ENCODE measurements at regions not wholly inside any gene's neighbourhood (a gene's known extent, or its start where the extent isn't known, plus 50 kb on each side); places are given as distances from the start of the nearest gene placed in this dataset.

DNA sequence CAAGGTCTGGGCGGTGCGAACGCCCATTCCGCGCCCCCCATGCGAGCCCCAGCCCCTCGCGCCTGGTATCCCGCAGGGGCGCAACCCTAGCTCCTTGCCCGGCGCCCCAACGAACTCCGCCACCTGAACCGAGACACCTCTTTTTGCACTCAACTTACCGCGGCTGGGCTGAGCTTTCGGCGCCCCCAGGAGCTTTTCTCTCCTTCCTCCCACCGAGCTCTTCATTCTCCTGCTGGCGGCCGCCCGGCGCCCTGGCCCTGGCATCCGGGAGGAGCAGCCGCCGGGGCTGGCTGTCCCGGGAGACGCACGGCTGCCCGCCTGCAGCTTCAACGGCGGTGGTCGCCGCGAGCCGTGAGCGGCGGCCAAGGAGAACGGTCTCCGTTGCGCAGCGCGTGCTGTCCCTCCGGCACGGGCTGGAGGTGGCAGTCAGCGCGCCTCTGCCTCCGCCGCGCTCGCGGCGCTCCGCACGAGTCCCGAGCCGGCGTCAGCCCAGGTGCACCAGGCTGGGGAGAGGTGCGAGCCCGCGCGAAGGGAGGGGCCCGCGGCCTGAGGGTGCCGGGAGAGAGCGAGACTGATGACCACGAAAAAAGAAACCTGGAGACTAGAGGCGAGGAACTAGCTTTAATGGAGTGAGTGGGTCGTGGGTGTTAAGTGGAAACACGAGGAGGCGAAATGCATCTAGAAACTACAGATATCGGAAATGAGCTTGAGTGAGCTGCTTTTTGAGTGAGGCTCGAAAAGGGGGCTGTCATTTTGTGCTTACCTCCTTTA is 621.5 kb upstream of the ZNF385D start:
- TF ChIP-seq, protein P1, sequence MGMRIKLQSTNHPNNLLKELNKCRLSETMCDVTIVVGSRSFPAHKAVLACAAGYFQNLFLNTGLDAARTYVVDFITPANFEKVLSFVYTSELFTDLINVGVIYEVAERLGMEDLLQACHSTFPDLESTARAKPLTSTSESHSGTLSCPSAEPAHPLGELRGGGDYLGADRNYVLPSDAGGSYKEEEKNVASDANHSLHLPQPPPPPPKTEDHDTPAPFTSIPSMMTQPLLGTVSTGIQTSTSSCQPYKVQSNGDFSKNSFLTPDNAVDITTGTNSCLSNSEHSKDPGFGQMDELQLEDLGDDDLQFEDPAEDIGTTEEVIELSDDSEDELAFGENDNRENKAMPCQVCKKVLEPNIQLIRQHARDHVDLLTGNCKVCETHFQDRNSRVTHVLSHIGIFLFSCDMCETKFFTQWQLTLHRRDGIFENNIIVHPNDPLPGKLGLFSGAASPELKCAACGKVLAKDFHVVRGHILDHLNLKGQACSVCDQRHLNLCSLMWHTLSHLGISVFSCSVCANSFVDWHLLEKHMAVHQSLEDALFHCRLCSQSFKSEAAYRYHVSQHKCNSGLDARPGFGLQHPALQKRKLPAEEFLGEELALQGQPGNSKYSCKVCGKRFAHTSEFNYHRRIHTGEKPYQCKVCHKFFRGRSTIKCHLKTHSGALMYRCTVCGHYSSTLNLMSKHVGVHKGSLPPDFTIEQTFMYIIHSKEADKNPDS (CRISPR knock-in tag; IDR thresholded peaks at IDR 0.05), result no peak
- TF ChIP-seq, protein P2, sequence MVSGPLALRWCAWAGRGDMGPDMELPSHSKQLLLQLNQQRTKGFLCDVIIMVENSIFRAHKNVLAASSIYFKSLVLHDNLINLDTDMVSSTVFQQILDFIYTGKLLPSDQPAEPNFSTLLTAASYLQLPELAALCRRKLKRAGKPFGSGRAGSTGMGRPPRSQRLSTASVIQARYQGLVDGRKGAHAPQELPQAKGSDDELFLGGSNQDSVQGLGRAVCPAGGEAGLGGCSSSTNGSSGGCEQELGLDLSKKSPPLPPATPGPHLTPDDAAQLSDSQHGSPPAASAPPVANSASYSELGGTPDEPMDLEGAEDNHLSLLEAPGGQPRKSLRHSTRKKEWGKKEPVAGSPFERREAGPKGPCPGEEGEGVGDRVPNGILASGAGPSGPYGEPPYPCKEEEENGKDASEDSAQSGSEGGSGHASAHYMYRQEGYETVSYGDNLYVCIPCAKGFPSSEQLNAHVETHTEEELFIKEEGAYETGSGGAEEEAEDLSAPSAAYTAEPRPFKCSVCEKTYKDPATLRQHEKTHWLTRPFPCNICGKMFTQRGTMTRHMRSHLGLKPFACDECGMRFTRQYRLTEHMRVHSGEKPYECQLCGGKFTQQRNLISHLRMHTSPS (CRISPR knock-in tag; IDR thresholded peaks at IDR 0.05; ENCODE audit: low read depth), result no peak
- no peak for TF ChIP-seq ZFP62 (CRISPR knock-in tag; IDR thresholded peaks at IDR 0.05)
- no peak for TF ChIP-seq MAFK (conservative IDR thresholded peaks at IDR 0.05 in 1 of 2, IDR thresholded peaks at IDR 0.05 in 1 of 2; ENCODE audit: low read length in 2 of 2)
- TF ChIP-seq, protein P3, sequence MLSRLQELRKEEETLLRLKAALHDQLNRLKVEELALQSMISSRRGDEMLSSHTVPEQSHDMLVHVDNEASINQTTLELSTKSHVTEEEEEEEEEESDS (CRISPR knock-in tag; IDR thresholded peaks at IDR 0.05; ENCODE audit: borderline replicate concordance), result no peak
- TF ChIP-seq ZKSCAN1 (IDR thresholded peaks at IDR 0.05; ENCODE audit: low read length), result no peak
- TF ChIP-seq, protein P4, sequence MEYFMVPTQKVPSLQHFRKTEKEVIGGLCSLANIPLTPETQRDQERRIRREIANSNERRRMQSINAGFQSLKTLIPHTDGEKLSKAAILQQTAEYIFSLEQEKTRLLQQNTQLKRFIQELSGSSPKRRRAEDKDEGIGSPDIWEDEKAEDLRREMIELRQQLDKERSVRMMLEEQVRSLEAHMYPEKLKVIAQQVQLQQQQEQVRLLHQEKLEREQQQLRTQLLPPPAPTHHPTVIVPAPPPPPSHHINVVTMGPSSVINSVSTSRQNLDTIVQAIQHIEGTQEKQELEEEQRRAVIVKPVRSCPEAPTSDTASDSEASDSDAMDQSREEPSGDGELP (IDR thresholded peaks at IDR 0.05; ENCODE audit: borderline replicate concordance, low read depth), result no peak
- no peak for TF ChIP-seq ZSCAN30 (CRISPR knock-in tag; IDR thresholded peaks at IDR 0.05)
- no peak for TF ChIP-seq SAP130 (CRISPR knock-in tag; IDR thresholded peaks at IDR 0.05; ENCODE audit: low read depth)
- no peak for TF ChIP-seq ADNP (CRISPR knock-in tag; IDR thresholded peaks at IDR 0.05)
- no peaks in the 10 kb centered on the region for H3K9me3 ChIP-seq (ENCODE audit: low read length)
- no peaks in the 10 kb centered on the region for H4K20me1 ChIP-seq (ENCODE audit: insufficient read depth, low read length)
- intact Hi-C loops (cut with micrococcal nuclease; ENCODE audit: unreplicated experiment), result no loop called here
- no peak overlapping the region for H2AFZ ChIP-seq (ENCODE audit: low read length)
- no peak overlapping the region for H3K4me3 ChIP-seq (replicated peaks in 1 of 3; ENCODE audit: insufficient read depth in 1 of 3, low read depth in 2 of 3, low read length in 3 of 3)
- FAIRE-seq (no peak), ATAC-seq (no peak), DNase-seq (ENCODE audit: low spot score) (no peak)
- no peaks in the 10 kb centered on the region for H3K79me2 ChIP-seq (ENCODE audit: insufficient read depth, low read length)
- POLR2A ChIA-PET, result no interaction called here
- 34% methylated on average over 48 of the region's 74 CpGs for WGBS (ENCODE audit: low lambda C conversion rate)
- no peak overlapping the region for H3K27ac ChIP-seq (ENCODE audit: extremely low read length, insufficient read depth, low read length)
- H3K4me1 ChIP-seq (ENCODE audit: insufficient read depth, low read length), result no peaks in the 10 kb centered on the region
- no TSS peak for BruUV-seq (replicated peaks)
- H3K27me3 ChIP-seq (ENCODE audit: control insufficient read depth in 1 of 2, insufficient read depth in 2 of 2, low read length in 2 of 2), result peaks cover 0 to 4% of the 10 kb centered on the region in 2 experiments; a peak in 1 of 5 replicates
- no peaks in the 10 kb centered on the region for H3K36me3 ChIP-seq (replicated peaks in 1 of 2; ENCODE audit: control insufficient read depth in 1 of 2, insufficient read depth in 2 of 2, low read length in 2 of 2)
- no peak overlapping the region for H3K4me2 ChIP-seq (ENCODE audit: low read depth, low read length)
- H3K9ac ChIP-seq (ENCODE audit: insufficient read depth, low read depth, low read length), result no peak overlapping the region
- CTCF ChIA-PET (ENCODE audit: low intra/inter-chr PET ratio, low total read pairs), result no interaction called here
- in situ Hi-C loops (cut with HindIII; ENCODE audit: extremely low pct_ligation_motif_present, low pct_unique_long_range_greater_than_20kb), result no loop called here

Measured in HepG2 (cell line).